Activated T-cell treated with anti-CD3 and anti-CD28 coated beads, Interleukin-2, amount 50 U/mL, for 4 hours (primary cell): ENCODE measurements at regions not wholly inside any gene's neighbourhood (a gene's known extent, or its start where the extent isn't known, plus 50 kb on each side); places are given as distances from the start of the nearest gene placed in this dataset.
A peak's percentile ranks its signal among the peaks of the same experiment; 100 is the strongest.

Source experiments
- ATAC-seq, 2 donors: fragments of 200-7000 bp; cut with Tn5 transposase; one replicate each; pipeline ENCODE4 v1.10.0; 2021
- DNase-seq: peaks from one replicate; pipeline ENCODE4 v3.0.0-alpha.2; 2020
- H3K27me3 Mint-ChIP-seq: one replicate; pipeline ENCODE4 v1.8.0; 2021; ENCODE audit warnings: low read depth, mixed read lengths
- H3K36me3 Mint-ChIP-seq: one replicate; pipeline ENCODE4 v1.8.0; 2022; ENCODE audit warnings: mixed read lengths; ENCODE audit not compliant: insufficient read depth
- H3K4me1 Mint-ChIP-seq: one replicate; pipeline ENCODE4 v1.8.0; 2021; ENCODE audit warnings: low read depth, mixed read lengths
- H3K4me3 Mint-ChIP-seq: one replicate; pipeline ENCODE4 v1.8.0; 2021; ENCODE audit warnings: mild to moderate bottlenecking, moderate library complexity, mixed read lengths
- H3K9me3 Mint-ChIP-seq: one replicate; pipeline ENCODE4 v1.8.0; 2021; ENCODE audit warnings: mixed read lengths

DNA sequence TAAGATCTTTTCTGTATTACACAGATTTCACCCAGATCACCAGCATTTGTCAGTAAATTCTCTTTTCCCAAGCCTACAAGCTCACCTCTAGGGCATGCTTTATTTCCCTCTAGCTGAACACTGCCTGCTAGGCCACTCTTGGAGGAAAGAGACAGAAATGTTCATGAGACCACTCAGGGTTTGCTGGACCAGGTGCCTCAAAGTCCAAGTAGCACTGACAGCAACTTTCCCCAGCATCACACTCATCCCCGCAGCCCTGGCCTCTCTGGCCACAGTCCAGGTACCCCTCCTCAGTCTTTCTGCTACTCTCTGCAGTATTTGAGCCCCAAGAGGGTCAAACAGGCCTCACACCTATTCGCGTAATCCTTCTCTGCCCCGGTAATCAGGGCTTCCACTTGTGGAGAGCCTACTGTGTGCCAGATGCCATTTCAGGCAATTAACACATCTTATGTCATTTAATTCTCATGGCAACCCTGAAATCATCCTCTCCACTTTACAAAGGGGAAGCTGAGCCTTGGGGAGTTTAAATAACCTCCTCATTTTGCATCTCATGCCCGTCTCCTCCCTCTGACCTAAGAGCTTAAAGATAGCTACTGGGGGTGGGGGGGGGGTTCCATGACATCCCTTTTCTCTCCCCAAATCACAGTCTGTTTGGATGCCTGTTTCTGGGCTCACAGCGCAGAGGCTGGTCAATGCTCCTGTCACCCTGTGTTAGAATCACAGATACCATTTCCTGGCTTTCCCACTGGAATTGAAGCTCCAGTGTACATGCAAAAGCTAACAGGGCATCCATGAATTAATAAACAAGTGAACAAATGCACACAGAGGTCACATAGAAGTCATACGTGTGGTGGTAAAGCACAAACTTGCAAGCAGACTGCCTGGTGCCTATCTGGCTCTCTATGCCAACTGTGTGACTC is 88.5 kb downstream of the PRLHR start:
- H3K4me1 Mint-ChIP-seq: no peaks in the 10 kb centered on the region
- ATAC-seq: no peak
- H3K27me3 Mint-ChIP-seq: peaks cover 2% of the 10 kb centered on the region
- H3K36me3 Mint-ChIP-seq: no peaks in the 10 kb centered on the region
- no peaks in the 10 kb centered on the region for H3K9me3 Mint-ChIP-seq
- H3K4me3 Mint-ChIP-seq: no peak overlapping the region
- no peak for DNase-seq

DNA sequence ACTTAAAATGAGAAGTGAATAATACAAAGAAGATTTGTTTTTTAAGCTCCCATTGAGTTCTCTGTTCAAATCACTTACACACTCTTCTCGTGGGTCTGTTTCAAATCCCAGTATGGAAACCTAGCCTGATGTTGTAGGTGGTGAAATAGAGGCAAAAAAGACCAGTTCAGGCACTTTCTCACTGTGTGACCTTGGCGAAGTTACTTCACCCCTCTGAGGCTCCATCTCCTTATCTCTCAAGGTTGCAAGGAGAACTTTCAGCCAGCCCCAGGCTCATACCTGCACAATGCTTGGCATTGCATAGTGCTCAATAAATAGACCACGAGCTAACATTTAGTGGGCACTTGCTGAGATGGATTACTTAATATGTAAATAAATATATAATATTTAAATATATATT is 90.1 kb downstream of the PRLHR start:
- no peaks in the 10 kb centered on the region for H3K36me3 Mint-ChIP-seq

DNA sequence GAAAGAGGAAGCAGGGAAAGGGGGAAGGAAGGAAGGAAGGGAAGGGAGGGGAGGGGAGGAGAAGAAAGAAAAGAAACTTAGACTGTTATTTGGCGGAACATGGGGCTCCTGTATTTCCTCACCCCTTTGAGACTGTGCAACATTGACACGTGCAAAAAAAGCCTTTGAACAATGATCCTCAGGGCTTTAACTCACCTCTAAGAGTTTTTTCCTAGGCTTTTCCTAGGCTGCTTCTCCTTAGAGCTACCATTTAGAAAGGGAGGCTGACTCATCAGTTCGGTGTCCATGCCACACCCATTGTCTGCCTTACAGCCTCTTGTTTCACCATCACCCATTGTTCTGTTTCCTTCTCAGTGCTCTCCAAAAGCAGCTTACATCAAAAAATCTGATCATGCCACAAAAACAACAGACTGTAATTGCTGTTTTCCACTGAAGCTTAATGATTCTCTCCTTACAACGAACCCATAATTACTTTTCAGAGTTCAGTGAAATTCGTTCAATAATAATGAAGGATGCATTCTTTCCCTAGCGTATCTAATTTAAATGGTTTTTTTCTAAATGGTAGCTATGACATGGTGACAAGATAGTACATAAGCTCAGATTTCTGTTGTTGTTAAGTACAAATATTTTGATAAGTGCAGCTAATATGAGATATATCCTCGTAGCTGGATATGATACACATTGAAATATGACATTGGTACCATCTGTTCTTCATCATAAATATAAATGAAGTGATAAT is 90.8 kb downstream of the PRLHR start:
- H3K9me3 Mint-ChIP-seq: no peaks in the 10 kb centered on the region
- no peaks in the 10 kb centered on the region for H3K36me3 Mint-ChIP-seq
- ATAC-seq (no peak), DNase-seq (no peak)
- peaks cover 6% of the 10 kb centered on the region for H3K27me3 Mint-ChIP-seq
- H3K4me3 Mint-ChIP-seq: no peak overlapping the region
- no peaks in the 10 kb centered on the region for H3K4me1 Mint-ChIP-seq

More for the DNA sequence above, 90.1 kb downstream of the PRLHR start:
- H3K9me3 Mint-ChIP-seq: no peaks in the 10 kb centered on the region
- peaks cover 6% of the 10 kb centered on the region for H3K27me3 Mint-ChIP-seq
- H3K4me3 Mint-ChIP-seq: no peak overlapping the region
- ATAC-seq (no peak), DNase-seq (no peak)
- no peaks in the 10 kb centered on the region for H3K4me1 Mint-ChIP-seq

DNA sequence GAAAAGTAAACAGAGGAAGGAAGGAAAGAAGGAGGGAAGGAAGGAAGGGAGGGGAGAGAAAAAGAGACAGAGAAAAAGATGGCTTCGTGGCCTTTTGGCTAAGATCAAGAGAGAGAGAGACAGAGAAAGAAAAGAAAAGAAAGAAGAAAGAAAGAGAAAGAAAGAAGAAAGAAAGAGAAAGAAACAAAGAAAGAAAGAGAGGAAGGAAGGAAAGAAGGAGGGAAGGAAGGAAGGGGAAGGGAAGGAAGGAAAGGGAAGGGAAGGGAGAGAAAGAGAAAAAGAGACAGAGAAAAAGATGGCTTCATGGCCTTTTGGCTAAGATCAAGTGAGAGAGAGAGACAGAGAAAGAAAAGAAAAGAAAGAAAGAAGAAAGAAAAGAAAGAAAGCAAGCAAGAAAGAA is 91.4 kb downstream of the PRLHR start:
- H3K27me3 Mint-ChIP-seq: peaks cover 6% of the 10 kb centered on the region
- no peaks in the 10 kb centered on the region for H3K36me3 Mint-ChIP-seq
- no peak for ATAC-seq
- no peaks in the 10 kb centered on the region for H3K4me1 Mint-ChIP-seq
- DNase-seq: no peak
- no peaks in the 10 kb centered on the region for H3K9me3 Mint-ChIP-seq
- H3K4me3 Mint-ChIP-seq: no peak overlapping the region

DNA sequence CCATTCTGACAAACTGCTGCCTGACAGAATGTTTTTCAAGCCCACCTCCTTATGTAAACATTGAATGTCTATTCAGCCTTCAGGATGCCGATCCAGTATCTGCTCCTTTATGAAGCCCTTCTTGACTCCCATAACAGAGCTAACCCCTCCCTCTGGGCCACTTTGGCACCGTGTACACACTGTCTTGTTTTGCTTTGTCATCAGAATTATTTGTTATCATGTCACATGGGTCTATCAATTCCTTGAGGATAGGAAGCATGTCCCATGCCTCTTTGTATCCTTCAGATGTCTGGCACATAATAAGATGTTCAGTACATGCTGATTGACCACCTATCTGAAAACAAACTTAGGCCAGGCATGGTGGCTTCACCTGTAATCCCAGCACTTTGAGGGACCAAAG is 92.3 kb downstream of the PRLHR start:
- Mint-ChIP-seq H3K36me3 (no peaks in the 10 kb centered on the region), H3K9me3 (no peaks in the 10 kb centered on the region), H3K27me3 (peaks cover 7% of the 10 kb centered on the region), H3K4me1 (no peaks in the 10 kb centered on the region), H3K4me3 (no peak overlapping the region)
- DNase-seq: no peak
- no peak for ATAC-seq

DNA sequence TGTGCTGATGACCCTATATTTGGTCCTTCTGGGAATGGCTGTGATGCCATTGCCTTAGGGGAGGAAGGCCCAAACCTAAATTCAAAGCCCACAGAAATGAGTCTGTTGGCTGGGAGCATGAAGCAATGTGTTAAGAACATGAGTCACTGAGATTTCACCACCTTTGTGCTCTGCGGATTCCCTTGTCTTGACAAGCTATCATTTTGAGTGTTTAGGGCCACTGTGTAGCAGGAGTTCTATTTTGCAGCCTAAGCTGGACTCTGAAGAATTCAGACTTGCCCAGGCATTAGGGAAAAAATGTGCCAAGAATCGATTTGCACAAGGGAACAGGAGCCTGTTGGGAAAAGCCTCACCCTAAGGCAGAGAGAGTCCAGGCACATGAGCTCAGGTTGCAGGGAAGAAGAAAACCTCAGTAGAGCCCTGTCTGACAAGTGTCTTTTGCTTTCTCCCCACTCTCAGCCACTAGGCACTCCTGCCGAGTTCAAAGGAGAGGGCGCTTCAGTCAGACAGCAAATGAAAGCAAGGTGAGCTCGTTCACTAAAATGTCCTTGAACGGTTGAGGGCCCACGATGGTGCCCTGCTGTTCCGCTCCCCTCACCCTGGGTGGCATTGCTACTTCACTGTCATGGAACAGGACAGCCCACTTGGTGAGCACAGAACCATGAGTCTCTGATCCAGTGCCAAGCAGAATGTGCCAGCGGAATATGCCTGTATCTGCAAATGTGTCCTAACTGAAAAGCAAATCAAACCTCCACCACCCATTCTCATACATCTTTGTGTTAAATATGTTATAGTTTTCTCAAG is 93.6 kb downstream of the PRLHR start:
- no peaks in the 10 kb centered on the region for H3K36me3 Mint-ChIP-seq
- H3K4me3 Mint-ChIP-seq: no peak overlapping the region
- no peaks in the 10 kb centered on the region for H3K9me3 Mint-ChIP-seq
- H3K27me3 Mint-ChIP-seq: peaks cover 10% of the 10 kb centered on the region
- H3K4me1 Mint-ChIP-seq: no peaks in the 10 kb centered on the region
- DNase-seq: no peak
- no peak for ATAC-seq

DNA sequence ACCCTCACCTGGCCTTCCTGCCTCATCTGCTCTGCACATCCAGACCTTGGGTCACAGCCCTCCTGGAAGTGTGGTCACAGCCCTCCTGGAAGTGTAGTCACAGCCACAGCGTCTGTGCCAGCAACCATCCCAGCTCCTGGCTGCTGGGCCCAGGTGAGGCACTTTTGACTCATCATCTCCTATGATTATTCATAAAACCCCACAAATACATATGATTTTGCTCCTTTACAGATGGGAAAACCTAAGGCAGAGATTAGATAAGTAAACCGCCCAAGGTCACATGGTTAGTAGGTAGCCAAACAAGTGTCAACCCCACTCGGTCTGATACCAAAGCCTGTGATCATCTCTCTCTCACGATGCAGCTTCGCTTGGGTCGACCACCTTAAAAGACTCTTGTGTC is 94.3 kb downstream of the PRLHR start:
- no peak for DNase-seq
- no peaks in the 10 kb centered on the region for H3K9me3 Mint-ChIP-seq
- no peaks in the 10 kb centered on the region for H3K36me3 Mint-ChIP-seq
- H3K27me3 Mint-ChIP-seq: peaks cover 13% of the 10 kb centered on the region
- no peaks in the 10 kb centered on the region for H3K4me1 Mint-ChIP-seq
- no peak for ATAC-seq
- H3K4me3 Mint-ChIP-seq: no peak overlapping the region

DNA sequence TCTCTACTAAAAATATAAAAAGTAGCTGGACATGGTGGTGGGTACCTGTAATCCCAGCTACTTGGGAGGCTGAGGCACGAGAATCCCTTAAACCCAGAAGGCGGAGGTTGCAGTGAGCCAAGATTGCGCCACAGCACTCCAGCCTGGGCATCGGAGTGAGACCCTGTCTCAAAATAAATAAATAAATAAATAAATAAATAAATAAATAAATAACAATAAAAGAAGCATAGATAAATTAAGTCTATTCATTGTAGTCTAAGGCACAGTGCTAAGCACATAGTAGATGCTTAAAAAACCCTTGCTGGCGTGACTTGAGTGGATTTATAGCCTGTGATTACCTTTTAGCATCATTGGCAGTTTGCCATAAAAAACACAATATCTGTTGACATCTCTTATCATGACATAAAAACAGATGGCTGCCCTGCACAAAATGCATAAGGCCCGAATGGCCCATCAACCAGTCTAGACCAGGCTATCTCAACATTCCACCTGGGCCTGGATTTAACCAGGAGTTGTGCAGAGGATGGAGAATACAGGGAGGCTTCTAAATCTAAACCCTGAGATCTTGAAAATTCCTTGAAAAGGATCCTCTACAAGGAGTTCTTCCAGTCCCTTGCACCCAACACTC is 94.9 kb downstream of the PRLHR start:
- Mint-ChIP-seq H3K4me1 (no peaks in the 10 kb centered on the region), H3K36me3 (no peaks in the 10 kb centered on the region), H3K4me3 (no peak overlapping the region), H3K27me3 (peaks cover 14% of the 10 kb centered on the region), H3K9me3 (no peaks in the 10 kb centered on the region)
- no peak for DNase-seq
- ATAC-seq: no peak

DNA sequence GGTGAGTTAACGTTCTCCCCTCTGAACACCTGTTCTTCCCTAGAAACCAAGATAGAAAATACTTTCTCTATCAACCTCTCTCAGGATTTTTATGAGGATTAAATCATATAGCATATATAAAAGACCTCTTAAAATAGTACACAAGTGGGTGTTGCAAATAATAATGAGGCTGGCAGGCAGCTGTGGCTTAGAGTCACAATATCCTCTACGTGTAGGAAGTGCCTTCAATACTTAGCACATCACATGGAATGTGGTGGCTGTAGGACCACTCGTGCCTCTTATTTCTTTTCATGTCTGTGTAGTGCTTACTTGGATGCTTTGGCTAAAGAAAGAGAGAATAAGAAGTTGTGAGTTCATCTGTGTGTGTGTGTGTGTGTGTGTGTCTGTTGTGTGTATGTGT is 96.3 kb downstream of the PRLHR start:
- Mint-ChIP-seq H3K4me1 (no peaks in the 10 kb centered on the region), H3K36me3 (no peaks in the 10 kb centered on the region), H3K27me3 (peaks cover 18% of the 10 kb centered on the region), H3K9me3 (no peaks in the 10 kb centered on the region), H3K4me3 (no peak overlapping the region)
- no peak for DNase-seq
- no peak for ATAC-seq

DNA sequence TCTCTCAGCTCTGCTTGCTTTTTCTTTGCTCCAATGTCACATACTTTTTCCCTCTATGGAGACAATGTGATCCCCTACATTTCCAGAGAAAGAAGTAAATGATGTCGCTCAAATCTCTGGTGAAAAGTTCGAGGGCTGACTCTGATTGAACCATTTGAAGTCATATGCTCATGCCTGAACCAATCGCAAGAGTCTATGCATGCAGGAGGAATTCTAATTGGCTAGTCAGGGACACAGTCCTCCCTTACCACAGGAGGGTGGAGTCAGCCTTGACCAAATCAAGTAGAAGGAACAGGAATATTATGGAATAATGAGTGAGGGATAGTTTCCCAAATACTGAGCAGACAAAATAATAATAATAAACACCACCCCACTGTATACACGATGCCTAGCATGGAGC is 96.8 kb downstream of the PRLHR start:
- no peaks in the 10 kb centered on the region for H3K4me1 Mint-ChIP-seq
- DNase-seq: no peak

DNA sequence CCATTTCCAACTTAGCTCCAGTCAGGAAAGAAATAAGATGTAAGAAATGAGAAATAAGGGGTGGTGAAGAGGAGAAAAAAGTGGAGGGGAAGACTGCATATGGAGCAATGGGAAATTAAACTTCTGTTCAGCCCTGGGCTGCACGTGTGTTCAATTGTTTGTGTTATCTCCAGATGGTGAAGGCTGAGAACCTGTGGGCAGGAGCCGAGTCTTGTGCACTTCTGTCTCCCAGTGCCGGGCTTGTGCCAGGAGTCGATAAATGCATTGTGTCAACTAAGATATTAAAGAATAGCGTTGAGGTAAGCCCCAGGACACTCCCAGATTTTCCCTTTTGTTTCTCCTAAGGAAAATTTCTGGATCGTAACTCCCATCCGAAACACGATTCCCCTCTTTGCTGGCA is 98.2 kb downstream of the PRLHR start:
- Mint-ChIP-seq H3K4me3 (no peak overlapping the region), H3K4me1 (no peaks in the 10 kb centered on the region), H3K27me3 (peaks cover 16% of the 10 kb centered on the region), H3K9me3 (no peaks in the 10 kb centered on the region), H3K36me3 (no peaks in the 10 kb centered on the region)
- DNase-seq (no peak), ATAC-seq (no peak)

More for the DNA sequence above, 96.8 kb downstream of the PRLHR start:
- no peak overlapping the region for H3K4me3 Mint-ChIP-seq
- H3K9me3 Mint-ChIP-seq: no peaks in the 10 kb centered on the region
- H3K36me3 Mint-ChIP-seq: no peaks in the 10 kb centered on the region
- H3K27me3 Mint-ChIP-seq: peaks cover 18% of the 10 kb centered on the region
- no peak for ATAC-seq

DNA sequence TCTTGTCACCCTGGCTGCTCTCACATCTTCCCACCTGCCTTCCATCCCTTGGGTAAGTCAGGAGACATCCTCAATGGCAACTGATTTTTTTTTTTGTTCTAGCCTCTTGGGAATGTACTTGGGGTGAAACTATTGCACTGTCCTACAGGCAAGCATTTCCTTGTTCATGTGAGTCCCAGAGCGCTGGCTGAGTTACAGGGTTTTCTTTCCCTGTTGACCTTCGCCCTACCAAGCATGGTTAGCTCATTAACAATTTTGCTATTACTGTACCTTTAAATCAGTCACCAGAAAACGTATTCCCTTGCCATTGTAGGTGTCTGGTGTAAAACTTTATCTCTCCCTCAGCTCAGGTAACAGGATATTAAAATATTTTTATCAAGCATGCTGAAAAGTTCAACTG is 98.9 kb downstream of the PRLHR start:
- Mint-ChIP-seq H3K4me3 (no peak overlapping the region), H3K9me3 (peaks cover 2% of the 10 kb centered on the region), H3K4me1 (no peaks in the 10 kb centered on the region), H3K27me3 (peaks cover 16% of the 10 kb centered on the region), H3K36me3 (no peaks in the 10 kb centered on the region)
- ATAC-seq: no peak
- no peak for DNase-seq

DNA sequence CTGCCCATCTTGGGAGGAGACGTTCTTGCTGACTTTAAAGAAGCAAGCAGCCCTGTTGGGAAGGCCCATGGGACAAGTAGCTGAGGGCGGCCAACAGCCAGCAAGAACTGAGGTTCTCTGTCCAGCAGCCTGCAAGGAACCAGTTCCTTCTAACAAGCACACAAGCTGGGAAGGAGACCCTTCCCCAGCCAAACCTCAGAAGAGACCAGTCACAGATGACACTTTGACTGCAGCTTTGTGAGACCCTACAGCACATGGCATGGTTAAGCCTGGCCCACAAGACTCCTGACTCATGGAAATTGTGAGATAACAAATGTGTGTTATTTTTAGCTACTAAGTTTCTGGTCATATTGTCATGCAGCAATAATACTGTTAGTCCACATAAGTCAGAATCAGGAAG is 99.9 kb downstream of the PRLHR start:
- H3K4me1 Mint-ChIP-seq: no peaks in the 10 kb centered on the region
- DNase-seq (no peak), ATAC-seq (peak in 1 of 2 donors; percentile 35)
- H3K9me3 Mint-ChIP-seq: peaks cover 9% of the 10 kb centered on the region
- no peaks in the 10 kb centered on the region for H3K36me3 Mint-ChIP-seq
- peaks cover 11% of the 10 kb centered on the region for H3K27me3 Mint-ChIP-seq
- H3K4me3 Mint-ChIP-seq: no peak overlapping the region

DNA sequence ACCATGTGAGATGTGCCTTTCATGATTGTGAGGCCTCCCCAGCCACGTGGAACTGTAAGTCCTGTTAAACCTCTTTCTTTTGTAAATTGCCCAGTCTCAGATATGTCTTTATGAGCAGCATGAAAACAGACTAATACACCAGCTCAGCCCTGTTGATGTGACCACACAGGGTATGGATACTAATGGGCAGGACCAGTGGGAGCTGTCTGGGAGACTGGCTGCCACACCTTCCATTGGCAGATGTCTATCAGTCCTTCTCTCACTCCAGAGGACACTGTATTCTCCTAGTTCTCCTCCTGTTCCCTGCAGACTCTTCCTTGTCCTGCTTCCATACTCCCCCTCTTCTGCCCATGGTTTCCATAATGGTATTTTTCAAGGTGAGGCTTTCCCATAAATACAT is 104.4 kb downstream of the PRLHR start:
- Mint-ChIP-seq H3K36me3 (no peaks in the 10 kb centered on the region), H3K4me3 (no peak overlapping the region), H3K9me3 (peaks cover 15% of the 10 kb centered on the region), H3K4me1 (no peaks in the 10 kb centered on the region), H3K27me3 (peaks cover 4% of the 10 kb centered on the region)
- no peak for DNase-seq
- no peak for ATAC-seq
